ENCODE measurements at regions not wholly inside any gene's neighbourhood (a gene's known extent, or its start where the extent isn't known, plus 50 kb on each side); places are given as distances from the start of the nearest gene placed in this dataset.

- TF ChIP-seq CTCF (IDR thresholded peaks at IDR 0.05; ENCODE audit: low read length) (no peak), EZH2 (optimal IDR thresholded peaks at IDR 0.05; ENCODE audit: low read depth, low read length) (no peak), EZH2phosphoT487 (IDR thresholded peaks at IDR 0.05; ENCODE audit: low read length) (no peak)
Measured at GRCh38 chr18:34544930-34545329, 165.2 kb upstream of the DTNA start.

Measured in MM.1S (cell line).